Heart right ventricle (tissue), 16 donors: ENCODE measurements at regions not wholly inside any gene's neighbourhood (a gene's known extent, or its start where the extent isn't known, plus 50 kb on each side); places are given as distances from the start of the nearest gene placed in this dataset.

Experiments used
- ATAC-seq, 8 donors: fragments of 200-7000 bp; cut with Tn5 transposase; one replicate each; pipeline ENCODE4 v1.9.1; 2020; ENCODE audit warnings: mild to moderate bottlenecking in 8 of 8, moderate library complexity in 8 of 8, moderate number of reproducible peaks in 1 of 8
- DNase-seq, 2 donors: peaks; one replicate each; pipeline ENCODE4 v3.0.0-alpha.2; 2020
- H3K27ac ChIP-seq, 10 donors: fragments of 200-600 bp; sonication (generic) in 2 of 10; one replicate each; pipeline versions ENCODE4 v1.5.0 to v1.8.0; 2020 to 2022; ENCODE audit warnings: mild to moderate bottlenecking in 3 of 10
- H3K27me3 ChIP-seq, 7 donors: fragments of 200-600 bp; one replicate each; pipeline ENCODE4 v1.8.0; 2021 to 2022; ENCODE audit warnings: mild to moderate bottlenecking in 2 of 7
- H3K36me3 ChIP-seq, 9 donors: fragments of 200-600 bp; sonication (generic) in 1 of 9; one replicate each; pipeline versions ENCODE4 v1.5.0 to v1.8.0; 2020 to 2022; ENCODE audit warnings: mild to moderate bottlenecking in 2 of 9
- H3K4me1 ChIP-seq, 9 donors: fragments of 200-600 bp; sonication (generic) in 1 of 9; one replicate each; pipeline versions ENCODE4 v1.5.0 to v1.8.0; 2020 to 2022; ENCODE audit warnings: mild to moderate bottlenecking in 4 of 9
- H3K4me3 ChIP-seq, 10 donors: fragments of 200-600 bp; sonication (generic) in 2 of 10; one replicate each; pipeline versions ENCODE4 v1.5.0 to v1.8.0; 2020 to 2022; ENCODE audit warnings: mild to moderate bottlenecking in 7 of 10, moderate library complexity in 2 of 10
- H3K9me3 ChIP-seq, 11 donors: fragments of 200-600 bp in 10 of 11; sonication (generic) in 2 of 11; one replicate each; pipeline versions ENCODE4 v1.5.0 to v1.8.0; 2013 to 2022; ENCODE audit warnings: mild to moderate bottlenecking in 2 of 11, control low read depth in 1 of 11, moderate library complexity in 1 of 11
- WGBS, 2 donors: extraction: QIAGEN DNeasy Blood & Tissue Kit; methylation state at CpG; one replicate each; pipeline ENCODE4 v1.1.7; 2013; ENCODE audit warnings: inconsistent platforms in 1 of 2; 5-methylcytosine and 5-hydroxymethylcytosine counted together
- intact Hi-C, 10 donors: fragments of 100-400 bp; cut with DNase I; formaldehyde crosslinking; loops; one replicate each; pipeline versions ENCODE4 v1.11.1 to v1.14.2; 2022
- TF ChIP-seq, protein P1 (sequence below), 9 donors: fragments of 200-600 bp; sonication (generic) in 2 of 9; IDR thresholded peaks; one replicate each; pipeline versions ENCODE4 v1.5.0 to v1.8.0; 2021 to 2022; ENCODE audit warnings: antibody characterized with exemption in 9 of 9, mild to moderate bottlenecking in 5 of 9, moderate library complexity in 1 of 9
- donor health status: Arrhythmogenic right ventricular cardiomyopathy.
- donor health status: ischemic (EF 13 %, LVEDD 7.1; RV severe dilation, severe dysfunction).
- donor health status: healthy with polysubstance abuse.
- donor health status: DM: no; HTN: yes; CAD: no.
- donor health status: DM: no; HTN: no; CAD: no.
- donor health status: ischemic (EF 25% LVEDD 6.9; RV normal size, moderate dysfunction).
- donor health status: ischemic (EF 25% LVEDD 5.7; RV mildly dilated, moderate dysfunction).
- donor health status: healthy.
- donor health status: DM: yes; HTN: yes; CAD: no.
- donor health status: Ischemic cardiomyopathy.
- donor health status: ischemic (EF 35%, LVEDD 5.7; RV mildly dilated, moderate dysfunction).
- donor health status: nonischemic (EF 11% LVEDD 7.7; RV severe dilation, severe dysfunction).
- donor health status: DM: yes; HTN: yes; CAD: no.
- donor health status: PGD.
- donor health status: ischemic (EF 29% LVEDD 5.4; RV normal size, mild dysfunction).
- donor health status: nonischemic (EF 23%, LVEDD 6.1; RV moderate dilation, normal function).

DNA sequence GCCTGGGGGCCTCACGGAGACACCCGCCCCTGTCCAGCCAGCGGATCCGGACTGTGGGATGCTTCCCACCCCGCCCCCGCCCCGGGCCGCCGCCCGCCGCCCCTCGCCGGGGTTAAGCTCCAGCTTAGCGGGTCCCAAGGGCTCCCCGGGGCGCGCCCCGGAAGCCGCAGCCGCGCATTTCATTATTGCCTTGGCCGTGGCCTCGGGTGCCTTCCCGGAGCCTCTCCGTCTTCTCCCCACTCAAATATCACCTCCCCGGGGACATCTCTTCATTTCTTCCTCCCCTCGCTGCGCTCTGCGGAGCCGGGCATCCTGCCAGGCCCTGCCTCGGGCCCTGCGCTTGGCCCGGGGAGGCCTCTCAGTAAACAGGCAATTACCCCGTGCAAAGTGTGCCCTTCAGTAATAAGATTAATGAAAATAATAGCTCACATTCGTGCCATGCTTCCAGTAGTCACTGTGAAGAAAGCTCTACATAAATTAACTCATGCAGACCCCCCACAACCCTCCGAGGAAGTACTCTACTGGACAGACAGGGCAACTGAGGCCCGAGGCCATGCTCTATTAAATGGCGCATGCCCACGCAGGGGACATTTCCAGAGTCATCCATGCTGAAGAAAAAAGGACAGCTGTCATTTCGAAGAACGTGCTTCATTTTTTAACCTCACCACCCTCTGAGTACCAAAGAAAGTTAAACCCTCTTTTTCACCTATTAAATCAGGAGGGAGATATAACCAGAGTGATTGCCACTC, 49.9 kb upstream of the LAPTM5 start:
- ATAC-seq = peak; percentile 36 to 75 (median 59)
- 20 to 27% methylated on average over 41 of the region's 41 CpGs for WGBS, 2 donors
- Histone ChIP-seq H3K27ac (peak overlapping the region in 2 of 10 donors; percentile 7 to 28), H3K27me3 (peaks cover 0 to 63% (median 0%) of the 10 kb centered on the region in 7 donors), H3K4me1 (peaks cover 7 to 42% (median 37%) of the 10 kb centered on the region in 9 donors), H3K4me3 (peak overlapping the region in 5 of 10 donors; percentile 11 to 32 (median 20)), H3K9me3 (no peaks in the 10 kb centered on the region), H3K36me3 (no peaks in the 10 kb centered on the region)
- intact Hi-C loops = loop anchor here in 1 of 10 donors (5.0 kb wide), 1 partner anchor 40 kb away; no protein-coding TSS in a partner anchor
- DNase-seq = peak; percentile 41 to 70
- TF ChIP-seq, protein P1, sequence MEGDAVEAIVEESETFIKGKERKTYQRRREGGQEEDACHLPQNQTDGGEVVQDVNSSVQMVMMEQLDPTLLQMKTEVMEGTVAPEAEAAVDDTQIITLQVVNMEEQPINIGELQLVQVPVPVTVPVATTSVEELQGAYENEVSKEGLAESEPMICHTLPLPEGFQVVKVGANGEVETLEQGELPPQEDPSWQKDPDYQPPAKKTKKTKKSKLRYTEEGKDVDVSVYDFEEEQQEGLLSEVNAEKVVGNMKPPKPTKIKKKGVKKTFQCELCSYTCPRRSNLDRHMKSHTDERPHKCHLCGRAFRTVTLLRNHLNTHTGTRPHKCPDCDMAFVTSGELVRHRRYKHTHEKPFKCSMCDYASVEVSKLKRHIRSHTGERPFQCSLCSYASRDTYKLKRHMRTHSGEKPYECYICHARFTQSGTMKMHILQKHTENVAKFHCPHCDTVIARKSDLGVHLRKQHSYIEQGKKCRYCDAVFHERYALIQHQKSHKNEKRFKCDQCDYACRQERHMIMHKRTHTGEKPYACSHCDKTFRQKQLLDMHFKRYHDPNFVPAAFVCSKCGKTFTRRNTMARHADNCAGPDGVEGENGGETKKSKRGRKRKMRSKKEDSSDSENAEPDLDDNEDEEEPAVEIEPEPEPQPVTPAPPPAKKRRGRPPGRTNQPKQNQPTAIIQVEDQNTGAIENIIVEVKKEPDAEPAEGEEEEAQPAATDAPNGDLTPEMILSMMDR (IDR thresholded peaks at IDR 0.05) = no peak
